ENCODE measurements at regions not wholly inside any gene's neighbourhood (a gene's known extent, or its start where the extent isn't known, plus 50 kb on each side); places are given as distances from the start of the nearest gene placed in this dataset.

- Histone ChIP-seq H4K5ac (ENCODE audit: low read depth, low read length) (no peak overlapping the region), H3K4me3 (ENCODE audit: insufficient read depth, low read depth, low read length) (no peak overlapping the region), H2BK20ac (ENCODE audit: low read depth, low read length) (no peak overlapping the region), H4K91ac (ENCODE audit: insufficient read depth, low read depth, low read length) (no peak overlapping the region), H3K9ac (ENCODE audit: low read depth, low read length) (no peak overlapping the region), H3K27me3 (ENCODE audit: control insufficient read depth, insufficient read depth, low read length) (no peaks in the 10 kb centered on the region), H2BK15ac (ENCODE audit: low read depth, low read length) (no peak overlapping the region), H2AK5ac (ENCODE audit: low read depth, low read length) (no peak overlapping the region), H3K18ac (ENCODE audit: low read depth, low read length) (no peak overlapping the region), H3K36me3 (ENCODE audit: control insufficient read depth, insufficient read depth, low read length) (no peaks in the 10 kb centered on the region), H3K56ac (ENCODE audit: extremely low read depth, insufficient read depth, low read length) (no peak overlapping the region), H3K14ac (replicated peaks; ENCODE audit: low read depth, low read length) (no peak overlapping the region), H3K79me1 (ENCODE audit: low read depth in 1 of 2, low read length in 2 of 2) (no peaks in the 10 kb centered on the region), H2AFZ (replicated peaks; ENCODE audit: low read length, poor library complexity) (no peak overlapping the region), H3K4me1 (ENCODE audit: control insufficient read depth, insufficient read depth, low read length) (no peaks in the 10 kb centered on the region), H3K4me2 (ENCODE audit: low read depth, low read length) (no peak overlapping the region), H2BK120ac (ENCODE audit: low read depth, low read length) (no peak overlapping the region), H3K4ac (ENCODE audit: low read depth, low read length) (no peak overlapping the region), H3K23ac (ENCODE audit: low read depth, low read length) (no peak overlapping the region), H4K8ac (ENCODE audit: low read depth in 2 of 2, low read length in 2 of 2) (no peak overlapping the region), H3K9me1 (ENCODE audit: insufficient read depth, low read length) (no peaks in the 10 kb centered on the region), H4K20me1 (ENCODE audit: insufficient read depth, low read length) (no peaks in the 10 kb centered on the region), H3K9me3 (ENCODE audit: control insufficient read depth, insufficient read depth, low read length) (no peaks in the 10 kb centered on the region), H3K27ac (ENCODE audit: insufficient read depth, low read length) (no peak overlapping the region), H2BK5ac (ENCODE audit: low read depth, low read length, poor library complexity, severe bottlenecking) (no peak overlapping the region), H2AK9ac (replicated peaks; ENCODE audit: low read depth, low read length, poor library complexity) (no peak overlapping the region)
- BruUV-seq (replicated peaks): no TSS peak
- CTCF ChIA-PET: no interaction called here
- intact Hi-C loops (cut with micrococcal nuclease) (no loop called here), dilution Hi-C loops (cut with HindIII; ENCODE audit: low sequenced_read_pairs, unreplicated experiment) (no loop called here), in situ Hi-C loops (cut with MboI; ENCODE audit: low sequenced_read_pairs) (no loop called here)
- POLR2A ChIA-PET (ENCODE audit: unreplicated experiment): no interaction called here
- DNase-seq (no peak), ATAC-seq (ENCODE audit: low read depth) (no peak)
- WGBS, 2 experiments (ENCODE audit: extremely low coverage in 2 of 2, insufficient read length in 1 of 2): no CpG with 5 or more reads among the region's 3 CpGs
- no peak for TF ChIP-seq RAD21 (IDR thresholded peaks at IDR 0.05; ENCODE audit: low read length)
- no peak for TF ChIP-seq CHD1 (IDR thresholded peaks at IDR 0.05; ENCODE audit: low read depth, low read length)
- TF ChIP-seq SMC3 (IDR thresholded peaks at IDR 0.05; ENCODE audit: low read depth, low read length): no peak
Measured at GRCh38 chr13:79859756-79860155, 378.8 kb downstream of the NDFIP2 start.

Data from IMR-90 (cell line).